ENCODE measurements at regions not wholly inside any gene's neighbourhood (a gene's known extent, or its start where the extent isn't known, plus 50 kb on each side); places are given as distances from the start of the nearest gene placed in this dataset.

GRCh38 chr2:188203776-188204175 is 87.9 kb upstream of the GULP1 start:
- TF ChIP-seq POLR2A (IDR thresholded peaks at IDR 0.05) (no peak), CTCF (IDR thresholded peaks at IDR 0.05) (no peak)

Data from heart left ventricle (tissue), 13 donors.